ENCODE measurements at regions not wholly inside any gene's neighbourhood (a gene's known extent, or its start where the extent isn't known, plus 50 kb on each side); places are given as distances from the start of the nearest gene placed in this dataset.

GRCh38 chr13:63851526-63851925 lies 2435.9 kb upstream of the PCDH20 start:
- TF ChIP-seq POLR2AphosphoS5 (IDR thresholded peaks at IDR 0.05; ENCODE audit: borderline replicate concordance, low read depth, low read length) (no peak), EZH2 (IDR thresholded peaks at IDR 0.05) (no peak), FOXP2 (optimal IDR thresholded peaks at IDR 0.05; ENCODE audit: control extremely low read depth, extremely low read length, insufficient read depth) (no peak)
